GM12892 (cell line): ENCODE measurements at regions not wholly inside any gene's neighbourhood (a gene's known extent, or its start where the extent isn't known, plus 50 kb on each side); places are given as distances from the start of the nearest gene placed in this dataset.

ENCODE experiments used
- POLR2A ChIP-seq: IDR thresholded peaks from 2 replicates; pipeline ENCODE4 v1.6.1; 2011; ENCODE audit warnings: low read depth, low read length, control low read depth
- POLR2AphosphoS5 ChIP-seq: IDR thresholded peaks from 2 replicates; pipeline ENCODE4 v1.6.1; 2011; ENCODE audit warnings: low read depth, low read length, control low read depth

DNA sequence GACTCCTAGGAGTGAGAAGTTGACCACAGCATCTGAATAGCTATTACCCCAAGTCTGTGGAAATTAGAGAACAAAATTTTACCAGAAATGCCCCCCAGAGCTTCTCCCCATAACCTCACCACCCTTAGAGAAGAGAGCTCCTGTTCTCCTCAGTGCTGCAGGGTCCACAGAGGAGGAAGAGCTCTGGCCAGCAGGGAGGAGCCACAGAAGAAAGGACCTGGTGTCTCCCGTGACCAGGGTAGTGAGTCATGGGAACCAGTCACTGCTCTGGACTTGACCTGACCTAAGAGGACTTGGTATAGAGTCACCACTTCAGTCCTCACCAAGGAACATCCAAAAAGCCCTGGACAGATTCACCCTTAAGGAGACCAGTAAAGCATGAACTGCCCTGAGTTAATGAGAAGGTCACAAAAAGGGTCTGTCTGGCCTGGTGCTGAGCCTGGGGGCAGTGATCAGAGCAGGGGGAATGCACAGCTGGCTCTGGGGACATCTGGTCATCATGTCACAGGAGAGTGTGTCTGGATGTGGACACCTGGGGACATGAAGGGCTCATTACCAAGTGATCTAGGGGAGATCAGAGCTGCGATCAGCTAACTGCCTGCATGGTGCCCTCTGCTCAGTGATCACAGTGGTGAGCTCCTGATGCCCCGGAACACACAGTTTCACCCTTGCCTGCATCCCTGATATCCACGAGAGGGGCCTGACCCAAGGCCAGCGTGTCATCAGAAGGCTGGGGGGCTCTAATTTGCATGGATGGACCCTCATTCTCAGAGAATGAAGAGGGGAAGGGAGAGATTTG lies 103.3 kb upstream of the TOP3B start:
- TF ChIP-seq POLR2AphosphoS5 (no peak), POLR2A (no peak)
